Mucosa of descending colon (tissue), 3 donors: ENCODE measurements at regions not wholly inside any gene's neighbourhood (a gene's known extent, or its start where the extent isn't known, plus 50 kb on each side); places are given as distances from the start of the nearest gene placed in this dataset.

Experiments
- ATAC-seq: fragments of 200-7000 bp; cut with Tn5 transposase; one replicate; pipeline ENCODE4 v1.9.1; 2020; ENCODE audit warnings: mild to moderate bottlenecking, moderate library complexity
- DNase-seq, 3 donors: peaks; one replicate each; pipeline ENCODE4 v3.0.0-alpha.2; 2020
- H3K36me3 ChIP-seq: fragments of 200-600 bp; one replicate; pipeline ENCODE4 v1.8.0; 2021; ENCODE audit warnings: low read depth, mild to moderate bottlenecking
- H3K4me1 ChIP-seq: fragments of 200-600 bp; one replicate; pipeline ENCODE4 v1.8.0; 2021; ENCODE audit warnings: low read depth, mild to moderate bottlenecking
- H3K4me3 ChIP-seq: fragments of 200-600 bp; one replicate; pipeline ENCODE4 v1.8.0; 2021; ENCODE audit warnings: mild to moderate bottlenecking
- H3K9me3 ChIP-seq: fragments of 200-600 bp; one replicate; pipeline ENCODE4 v1.8.0; 2021; ENCODE audit warnings: mild to moderate bottlenecking
- intact Hi-C, 2 donors: fragments of 100-400 bp; cut with DNase I in 1 of 2; cut with micrococcal nuclease in 1 of 2; formaldehyde crosslinking; loops; one replicate each; pipeline versions ENCODE4 v1.11.0 to v1.11.1; 2022; cut with DNase I, micrococcal nuclease
- TF ChIP-seq, protein P1 (sequence below): fragments of 200-600 bp; IDR thresholded peaks from one replicate; pipeline ENCODE4 v1.8.0; 2022; ENCODE audit warnings: antibody characterized with exemption, mild to moderate bottlenecking
- donor health status: DM: no; HTN: no; CAD: no; lungs with moderate emphysema.
- donor health status: DM: no; HTN: no; CAD: no.
- donor health status: DM: no; HTN: yes; CAD: no.

DNA sequence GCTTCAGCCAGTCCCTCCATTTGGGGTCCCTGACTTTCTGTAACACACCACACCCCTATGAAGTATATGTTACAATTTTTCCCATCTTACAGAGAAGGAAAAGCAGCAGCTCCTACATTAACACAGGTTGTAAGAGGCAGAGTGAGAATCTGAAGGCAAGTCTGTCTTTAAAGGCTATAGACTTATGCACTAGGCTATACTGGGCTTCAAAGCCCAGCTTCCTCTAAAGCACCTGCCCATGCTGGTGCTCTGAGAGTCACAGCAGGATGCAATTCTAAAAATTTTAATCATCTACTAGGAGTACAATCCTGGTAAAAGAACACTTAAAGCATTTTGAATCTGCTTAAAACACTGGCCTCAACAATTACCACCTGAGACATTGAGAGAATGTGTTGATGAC lies 113.0 kb upstream of the NLGN4Y start:
- DNase-seq = no peak
- TF ChIP-seq, protein P1, sequence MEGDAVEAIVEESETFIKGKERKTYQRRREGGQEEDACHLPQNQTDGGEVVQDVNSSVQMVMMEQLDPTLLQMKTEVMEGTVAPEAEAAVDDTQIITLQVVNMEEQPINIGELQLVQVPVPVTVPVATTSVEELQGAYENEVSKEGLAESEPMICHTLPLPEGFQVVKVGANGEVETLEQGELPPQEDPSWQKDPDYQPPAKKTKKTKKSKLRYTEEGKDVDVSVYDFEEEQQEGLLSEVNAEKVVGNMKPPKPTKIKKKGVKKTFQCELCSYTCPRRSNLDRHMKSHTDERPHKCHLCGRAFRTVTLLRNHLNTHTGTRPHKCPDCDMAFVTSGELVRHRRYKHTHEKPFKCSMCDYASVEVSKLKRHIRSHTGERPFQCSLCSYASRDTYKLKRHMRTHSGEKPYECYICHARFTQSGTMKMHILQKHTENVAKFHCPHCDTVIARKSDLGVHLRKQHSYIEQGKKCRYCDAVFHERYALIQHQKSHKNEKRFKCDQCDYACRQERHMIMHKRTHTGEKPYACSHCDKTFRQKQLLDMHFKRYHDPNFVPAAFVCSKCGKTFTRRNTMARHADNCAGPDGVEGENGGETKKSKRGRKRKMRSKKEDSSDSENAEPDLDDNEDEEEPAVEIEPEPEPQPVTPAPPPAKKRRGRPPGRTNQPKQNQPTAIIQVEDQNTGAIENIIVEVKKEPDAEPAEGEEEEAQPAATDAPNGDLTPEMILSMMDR = no peak
- Histone ChIP-seq H3K4me3 (no peak overlapping the region), H3K4me1 (no peaks in the 10 kb centered on the region), H3K36me3 (no peaks in the 10 kb centered on the region), H3K9me3 (no peaks in the 10 kb centered on the region)
- no peak for ATAC-seq
- intact Hi-C loops = no loop called here

DNA sequence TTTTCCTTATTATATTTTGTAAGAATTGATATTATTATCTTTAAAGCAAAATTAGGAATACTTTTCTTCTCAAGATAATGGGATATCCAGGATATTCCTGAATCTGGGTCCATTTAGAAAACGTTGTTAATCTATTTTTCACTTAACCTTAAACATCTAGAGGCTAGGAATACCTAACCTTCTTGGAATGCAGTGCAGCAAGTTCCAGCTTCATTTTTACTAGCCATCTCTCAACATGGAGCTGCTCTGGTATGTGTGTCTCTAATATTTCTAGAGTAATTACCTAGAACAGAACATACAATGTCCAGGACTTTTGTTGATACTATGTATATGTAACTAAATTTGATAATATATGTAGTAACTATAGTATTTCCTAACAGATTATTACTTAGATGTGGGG lies 87.8 kb upstream of the NLGN4Y start:
- Histone ChIP-seq H3K9me3 (no peaks in the 10 kb centered on the region), H3K4me1 (no peaks in the 10 kb centered on the region), H3K36me3 (no peaks in the 10 kb centered on the region), H3K4me3 (no peak overlapping the region)
- TF ChIP-seq, protein P1 = no peak
- ATAC-seq (no peak), DNase-seq (no peak)
- intact Hi-C loops = no loop called here

DNA sequence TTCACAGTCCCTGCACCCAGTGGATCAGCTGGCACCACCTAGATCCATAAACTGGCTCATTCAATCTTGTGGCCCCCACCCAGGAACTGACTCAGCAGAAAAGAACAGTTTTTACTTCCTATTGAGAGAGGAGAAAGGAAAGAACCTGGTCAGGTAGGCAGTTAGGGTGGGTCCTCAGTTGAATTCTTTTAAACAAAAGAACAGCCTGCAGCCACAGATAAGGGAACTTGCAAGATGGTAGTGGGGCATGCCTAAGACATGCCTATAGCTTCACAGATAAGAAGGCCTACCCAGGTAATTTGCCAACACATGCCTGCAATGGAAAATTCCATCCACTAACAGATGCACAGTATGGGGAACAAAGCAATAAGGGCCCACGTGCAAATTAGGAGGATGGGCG lies 86.7 kb upstream of the NLGN4Y start:
- no peak for DNase-seq
- TF ChIP-seq, protein P1 = no peak
- no peak for ATAC-seq
- Histone ChIP-seq H3K36me3 (no peaks in the 10 kb centered on the region), H3K4me1 (no peaks in the 10 kb centered on the region), H3K9me3 (no peaks in the 10 kb centered on the region), H3K4me3 (no peak overlapping the region)
- intact Hi-C loops = no loop called here

DNA sequence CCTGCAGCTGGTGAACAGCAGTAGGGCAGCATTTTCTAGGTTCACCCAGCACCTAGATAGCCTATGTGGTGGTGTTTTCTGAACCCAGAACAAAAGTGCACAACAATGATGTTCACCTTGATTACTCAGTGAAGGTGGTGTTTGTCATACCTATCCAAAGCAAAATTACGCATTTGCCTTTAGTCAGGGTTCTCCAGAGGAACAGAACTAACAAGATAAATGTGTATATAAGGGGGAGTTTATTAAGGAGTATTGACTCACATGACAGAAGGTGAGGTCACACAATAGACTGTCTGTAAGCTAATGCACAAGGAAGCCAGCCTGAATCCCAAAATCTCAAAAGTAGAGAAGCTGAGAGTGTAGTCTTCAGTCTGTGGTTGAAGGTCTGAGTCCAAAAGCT lies 85.9 kb upstream of the NLGN4Y start:
- Histone ChIP-seq H3K36me3 (no peaks in the 10 kb centered on the region), H3K9me3 (no peaks in the 10 kb centered on the region), H3K4me3 (no peak overlapping the region), H3K4me1 (no peaks in the 10 kb centered on the region)
- intact Hi-C loops = no loop called here
- TF ChIP-seq, protein P1 = no peak
- ATAC-seq (no peak), DNase-seq (no peak)

DNA sequence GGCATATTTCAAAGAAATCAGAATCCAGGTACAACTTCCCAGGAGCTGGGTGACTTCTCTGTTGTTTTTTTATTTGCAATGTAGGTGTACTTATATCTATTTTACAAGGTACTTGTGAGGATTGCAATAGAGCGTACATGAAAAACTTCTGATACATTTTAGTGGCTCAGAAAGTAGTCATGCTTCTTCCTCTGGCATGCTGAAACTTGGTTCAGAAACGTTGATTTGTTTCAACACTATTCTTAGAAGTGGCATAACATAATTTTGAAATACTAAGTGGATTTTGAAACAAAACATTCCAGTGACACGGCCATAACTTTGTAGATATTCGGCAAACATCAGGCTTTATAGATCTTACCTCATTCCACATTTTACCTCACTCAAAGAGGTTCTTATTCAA lies 79.8 kb upstream of the NLGN4Y start:
- TF ChIP-seq, protein P1 = no peak
- H3K4me1 ChIP-seq = no peaks in the 10 kb centered on the region
- no peaks in the 10 kb centered on the region for H3K9me3 ChIP-seq
- ATAC-seq (no peak), DNase-seq (no peak)
- no peaks in the 10 kb centered on the region for H3K36me3 ChIP-seq
- intact Hi-C loops = no loop called here
- no peak overlapping the region for H3K4me3 ChIP-seq

DNA sequence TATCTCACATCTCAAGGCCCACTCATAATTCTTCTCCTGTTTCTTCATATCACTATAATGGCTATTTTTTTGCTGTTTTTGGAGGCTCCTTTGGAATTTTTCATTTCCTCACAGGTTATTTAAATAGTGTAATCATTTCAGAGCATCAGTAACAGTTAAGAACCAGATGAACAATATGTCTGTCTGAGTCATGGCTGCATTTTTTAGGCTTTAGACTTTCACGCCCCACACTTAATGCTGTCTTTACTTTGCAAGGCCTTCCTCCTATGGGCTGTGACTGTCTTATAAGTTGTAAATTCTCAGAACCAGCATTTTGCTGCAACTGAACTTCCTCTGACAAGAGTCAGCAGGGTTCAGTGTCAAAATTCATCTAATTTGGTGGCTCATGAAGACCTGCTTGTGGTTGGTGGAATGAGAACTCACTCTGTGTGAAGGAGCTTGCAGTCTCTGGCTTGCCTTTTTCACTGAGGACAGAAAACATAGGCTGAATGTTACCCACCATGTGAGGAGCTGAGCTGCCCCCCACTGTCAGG lies 56.1 kb upstream of the NLGN4Y start:
- Histone ChIP-seq H3K9me3 (no peaks in the 10 kb centered on the region), H3K36me3 (no peaks in the 10 kb centered on the region), H3K4me3 (no peak overlapping the region), H3K4me1 (no peaks in the 10 kb centered on the region)
- intact Hi-C loops = no loop called here
- DNase-seq (no peak), ATAC-seq (no peak)
- TF ChIP-seq, protein P1 = no peak
